SK-N-SH treated with all-trans-retinoic acid at 6 μM for 48 hours (cell line): ENCODE measurements at regions not wholly inside any gene's neighbourhood (a gene's known extent, or its start where the extent isn't known, plus 50 kb on each side); places are given as distances from the start of the nearest gene placed in this dataset.

Experiments
- PATZ1 ChIP-seq: fragments of 250-450 bp; sonication (Bioruptor Pico); IDR thresholded peaks from 2 replicates; pipeline ENCODE4 v1.8.0; 2020; ENCODE audit warnings: mild to moderate bottlenecking, moderate library complexity, borderline replicate concordance
- TCF4 ChIP-seq: fragments of 250-450 bp; sonication (Bioruptor Pico); IDR thresholded peaks from 2 replicates; pipeline ENCODE4 v1.8.0; 2021; ENCODE audit warnings: mild to moderate bottlenecking, moderate library complexity, borderline replicate concordance

- TF ChIP-seq PATZ1 (CRISPR knock-in tag) (no peak), TCF4 (CRISPR knock-in tag) (no peak)
Observed at GRCh38 chr2:30096451-30096850, 50.4 kb upstream of the YPEL5 start (continued).
